DOHH2 (cell line): ENCODE measurements at regions not wholly inside any gene's neighbourhood (a gene's known extent, or its start where the extent isn't known, plus 50 kb on each side); places are given as distances from the start of the nearest gene placed in this dataset.

Source experiments
- EZH2phosphoT487 ChIP-seq: fragments of 200-600 bp; sonication (generic); IDR thresholded peaks from 2 replicates; pipeline ENCODE4 v1.6.1; 2017; ENCODE audit warnings: borderline replicate concordance, mild to moderate bottlenecking, antibody characterized with exemption, low read length, moderate library complexity, mixed read lengths
- TF ChIP-seq, protein P1 (sequence below): fragments of 200-600 bp; sonication (generic); IDR thresholded peaks from one replicate; pipeline ENCODE4 v1.5.1; 2014; ENCODE audit warnings: antibody characterized with exemption, mild to moderate bottlenecking, low read depth, low read length; ENCODE audit not compliant: poor library complexity, severe bottlenecking

DNA sequence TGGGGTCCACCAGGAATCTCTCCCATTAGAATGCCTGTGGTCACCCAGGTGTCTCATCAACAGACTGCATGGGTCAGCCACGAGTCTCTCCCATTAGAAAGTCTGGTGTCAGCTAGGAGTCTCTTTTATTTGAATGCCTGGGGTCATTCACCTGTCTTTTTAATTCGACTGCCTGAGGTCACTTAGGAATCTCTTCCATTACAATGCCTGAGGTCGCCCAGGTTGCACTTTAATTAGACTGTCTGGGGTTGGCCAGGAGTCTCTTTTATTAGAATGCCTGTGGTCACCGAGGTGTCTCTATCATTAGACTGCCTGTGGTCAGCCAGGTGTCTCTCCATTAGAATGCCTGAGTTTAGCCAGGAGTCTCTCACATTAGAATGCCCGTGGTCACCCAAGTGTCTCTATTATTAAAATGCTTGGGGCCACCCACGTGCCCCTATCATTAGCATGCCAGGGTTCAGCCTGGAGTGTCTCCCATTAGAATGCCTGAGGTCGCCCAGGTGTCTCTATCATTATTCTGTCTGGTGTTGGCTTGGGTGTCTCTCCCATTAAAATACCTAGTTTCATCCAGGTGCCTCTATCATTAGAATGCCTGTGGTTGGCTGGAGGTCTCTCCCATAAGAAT lies 1474.3 kb downstream of the UQCRFS1 start:
- TF ChIP-seq, protein P1, sequence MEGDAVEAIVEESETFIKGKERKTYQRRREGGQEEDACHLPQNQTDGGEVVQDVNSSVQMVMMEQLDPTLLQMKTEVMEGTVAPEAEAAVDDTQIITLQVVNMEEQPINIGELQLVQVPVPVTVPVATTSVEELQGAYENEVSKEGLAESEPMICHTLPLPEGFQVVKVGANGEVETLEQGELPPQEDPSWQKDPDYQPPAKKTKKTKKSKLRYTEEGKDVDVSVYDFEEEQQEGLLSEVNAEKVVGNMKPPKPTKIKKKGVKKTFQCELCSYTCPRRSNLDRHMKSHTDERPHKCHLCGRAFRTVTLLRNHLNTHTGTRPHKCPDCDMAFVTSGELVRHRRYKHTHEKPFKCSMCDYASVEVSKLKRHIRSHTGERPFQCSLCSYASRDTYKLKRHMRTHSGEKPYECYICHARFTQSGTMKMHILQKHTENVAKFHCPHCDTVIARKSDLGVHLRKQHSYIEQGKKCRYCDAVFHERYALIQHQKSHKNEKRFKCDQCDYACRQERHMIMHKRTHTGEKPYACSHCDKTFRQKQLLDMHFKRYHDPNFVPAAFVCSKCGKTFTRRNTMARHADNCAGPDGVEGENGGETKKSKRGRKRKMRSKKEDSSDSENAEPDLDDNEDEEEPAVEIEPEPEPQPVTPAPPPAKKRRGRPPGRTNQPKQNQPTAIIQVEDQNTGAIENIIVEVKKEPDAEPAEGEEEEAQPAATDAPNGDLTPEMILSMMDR: no peak
- no peak for TF ChIP-seq EZH2phosphoT487
